ENCODE measurements at regions not wholly inside any gene's neighbourhood (a gene's known extent, or its start where the extent isn't known, plus 50 kb on each side); places are given as distances from the start of the nearest gene placed in this dataset.

GRCh38 chr2:221640686-221641085 is 68.6 kb upstream of the EPHA4 start:
- Histone ChIP-seq H3K79me2 (replicated peaks; ENCODE audit: insufficient read depth) (no peaks in the 10 kb centered on the region), H4K20me1 (replicated peaks; ENCODE audit: insufficient read depth) (no peaks in the 10 kb centered on the region), H3K36me3 (ENCODE audit: insufficient read depth) (no peaks in the 10 kb centered on the region), H3K4me1 (ENCODE audit: insufficient read depth) (no peaks in the 10 kb centered on the region), H3K9me2 (ENCODE audit: insufficient read depth) (peaks cover 28% of the 10 kb centered on the region), H2AFZ (no peak overlapping the region), H3K27me3 (ENCODE audit: insufficient read depth) (no peaks in the 10 kb centered on the region), H3K27ac (ENCODE audit: low read depth) (no peak overlapping the region), H3K4me2 (no peak overlapping the region), H3K4me3 (no peak overlapping the region), H3F3A (replicated peaks; ENCODE audit: low read depth) (no peaks in the 10 kb centered on the region)
- Mint-ChIP-seq H3K9me3 (no peaks in the 10 kb centered on the region), H3K4me1 (no peaks in the 10 kb centered on the region), H3K4me3 (no peak overlapping the region), H3K36me3 (ENCODE audit: low read depth) (no peaks in the 10 kb centered on the region), H3K27ac (no peak overlapping the region), H3K27me3 (ENCODE audit: insufficient read depth, low read depth, poor library complexity) (peaks cover 2% of the 10 kb centered on the region)
- DNase-seq (ENCODE audit: low spot score) (no peak), ATAC-seq (no peak)
- TF ChIP-seq ETS1 (IDR thresholded peaks at IDR 0.05): no peak
- TF ChIP-seq EZH2 (IDR thresholded peaks at IDR 0.05; ENCODE audit: low read depth, unreplicated experiment): no peak
- no peak for TF ChIP-seq POLR2AphosphoS5 (IDR thresholded peaks at IDR 0.05; ENCODE audit: low read depth)
- TF ChIP-seq ZNF462 (CRISPR knock-in tag; IDR thresholded peaks at IDR 0.05): no peak
- no peak for TF ChIP-seq CREB1 (CRISPR knock-in tag; IDR thresholded peaks at IDR 0.05; ENCODE audit: low read depth)
- TF ChIP-seq STAT1 (IDR thresholded peaks at IDR 0.05; ENCODE audit: unreplicated experiment): no peak
- TF ChIP-seq ZNF114 (CRISPR knock-in tag; IDR thresholded peaks at IDR 0.05): no peak
- TF ChIP-seq EZH2phosphoT487 (IDR thresholded peaks at IDR 0.05; ENCODE audit: unreplicated experiment): no peak
- no peak for TF ChIP-seq JUNB (IDR thresholded peaks at IDR 0.05; ENCODE audit: unreplicated experiment)
- TF ChIP-seq REST (IDR thresholded peaks at IDR 0.05; ENCODE audit: unreplicated experiment): no peak
